ENCODE measurements at regions not wholly inside any gene's neighbourhood (a gene's known extent, or its start where the extent isn't known, plus 50 kb on each side); places are given as distances from the start of the nearest gene placed in this dataset.

DNA sequence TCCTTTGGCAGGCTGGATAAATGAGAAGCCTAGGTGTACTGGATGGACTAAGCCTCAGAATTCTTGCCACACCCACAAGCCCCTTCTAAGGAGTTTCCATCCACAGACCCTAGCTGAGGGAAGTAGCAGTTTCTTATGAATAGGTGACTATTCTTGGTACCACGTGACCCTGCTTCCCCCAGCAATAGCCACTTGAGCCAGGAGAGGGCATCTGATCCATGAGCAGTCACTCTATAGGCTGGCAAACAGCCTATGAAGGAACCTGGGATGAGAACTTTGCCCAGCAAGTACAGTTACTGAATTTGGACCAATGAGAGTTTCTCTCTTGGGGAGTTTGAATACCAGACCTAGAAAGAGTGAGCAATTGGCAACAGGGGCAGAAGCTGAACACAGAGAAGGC lies 84.0 kb downstream of the RTL9 start:
- ATAC-seq (ENCODE audit: poor library complexity) (no peak), DNase-seq (peak in 2 of 14 experiments; percentile 9 to 11)
- H3K27me3 ChIP-seq (ENCODE audit: control insufficient read depth in 1 of 2, insufficient read depth in 2 of 2, low read length in 2 of 2), result no peaks in the 10 kb centered on the region
- H3K4me3 ChIP-seq (ENCODE audit: low read length), result no peak overlapping the region
- POLR2A ChIA-PET, result no interaction called here
- no peaks in the 10 kb centered on the region for H3K36me3 ChIP-seq (ENCODE audit: insufficient read depth, low read length)
- no peaks in the 10 kb centered on the region for H3K9me3 ChIP-seq (ENCODE audit: control insufficient read depth in 1 of 2, insufficient read depth in 1 of 2, low read length in 2 of 2)
- TF ChIP-seq CTCF (IDR thresholded peaks at IDR 0.05), result no peak
- H3K4me1 Mint-ChIP-seq (ENCODE audit: low read depth), result no peaks in the 10 kb centered on the region
- intact Hi-C loops (cut with DNase I, micrococcal nuclease), result no loop called here
- no peak overlapping the region for H3K4me3 Mint-ChIP-seq
- H3K27ac ChIP-seq (ENCODE audit: low read depth in 1 of 2, low read length in 2 of 2), result no peak overlapping the region
- H3K4me1 ChIP-seq (ENCODE audit: insufficient read depth, low read length), result no peaks in the 10 kb centered on the region
- no peaks in the 10 kb centered on the region for H3K9me3 Mint-ChIP-seq
- peaks cover 4% of the 10 kb centered on the region for H3K27me3 Mint-ChIP-seq
- no peaks in the 10 kb centered on the region for H3K36me3 Mint-ChIP-seq (ENCODE audit: low read depth)
- CTCF ChIA-PET, result no interaction called here
- no peak overlapping the region for H3K27ac Mint-ChIP-seq

- CTCF ChIA-PET, result no interaction called here
- Histone ChIP-seq H3K4me1 (ENCODE audit: insufficient read depth, low read length) (no peaks in the 10 kb centered on the region), H3K27me3 (ENCODE audit: control insufficient read depth in 1 of 2, insufficient read depth in 2 of 2, low read length in 2 of 2) (no peaks in the 10 kb centered on the region), H3K4me3 (ENCODE audit: low read length) (no peak overlapping the region), H3K27ac (ENCODE audit: low read depth in 1 of 2, low read length in 2 of 2) (no peak overlapping the region), H3K9me3 (ENCODE audit: control insufficient read depth in 1 of 2, insufficient read depth in 1 of 2, low read length in 2 of 2) (no peaks in the 10 kb centered on the region), H3K36me3 (ENCODE audit: insufficient read depth, low read length) (no peaks in the 10 kb centered on the region)
- Mint-ChIP-seq H3K36me3 (ENCODE audit: low read depth) (no peaks in the 10 kb centered on the region), H3K4me1 (ENCODE audit: low read depth) (no peaks in the 10 kb centered on the region), H3K27ac (no peak overlapping the region), H3K4me3 (no peak overlapping the region), H3K27me3 (peaks cover 13% of the 10 kb centered on the region), H3K9me3 (no peaks in the 10 kb centered on the region)
- DNase-seq (no peak), ATAC-seq (ENCODE audit: poor library complexity) (no peak)
- intact Hi-C loops (cut with DNase I, micrococcal nuclease), result no loop called here
- POLR2A ChIA-PET, result no interaction called here
- TF ChIP-seq CTCF (IDR thresholded peaks at IDR 0.05), result no peak
These were observed 86.3 kb downstream of the RTL9 start for GRCh38 chrX:110444996-110445395.

DNA sequence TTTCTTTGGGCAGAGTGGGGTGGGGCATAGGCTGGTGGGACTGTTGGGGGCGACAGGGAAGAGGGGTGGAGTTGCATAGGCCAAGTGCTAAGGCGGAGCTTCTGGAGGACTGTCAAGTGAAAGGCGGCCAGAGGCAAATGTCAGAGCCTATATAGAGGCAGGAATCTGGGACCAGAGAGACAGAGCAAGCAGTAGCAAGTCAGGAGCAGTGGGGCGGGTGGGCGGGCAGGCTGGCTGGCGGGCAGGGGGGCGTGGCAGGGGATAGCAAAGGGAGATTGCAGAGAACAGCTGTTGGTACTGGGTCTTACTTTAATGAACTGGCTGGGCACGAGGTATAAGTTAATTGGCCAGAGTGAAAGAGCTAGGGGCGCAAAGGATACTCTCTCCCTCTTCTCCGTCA lies 89.8 kb downstream of the RTL9 start:
- H3K9me3 Mint-ChIP-seq, result no peaks in the 10 kb centered on the region
- peaks cover 9% of the 10 kb centered on the region for H3K27me3 Mint-ChIP-seq
- Histone ChIP-seq H3K9me3 (ENCODE audit: control insufficient read depth in 1 of 2, insufficient read depth in 1 of 2, low read length in 2 of 2) (no peaks in the 10 kb centered on the region), H3K27ac (ENCODE audit: low read depth in 1 of 2, low read length in 2 of 2) (no peak overlapping the region), H3K36me3 (ENCODE audit: insufficient read depth, low read length) (no peaks in the 10 kb centered on the region), H3K4me3 (ENCODE audit: low read length) (no peak overlapping the region), H3K4me1 (ENCODE audit: insufficient read depth, low read length) (no peaks in the 10 kb centered on the region), H3K27me3 (ENCODE audit: control insufficient read depth in 1 of 2, insufficient read depth in 2 of 2, low read length in 2 of 2) (no peaks in the 10 kb centered on the region)
- CTCF ChIA-PET, result no interaction called here
- POLR2A ChIA-PET, result no interaction called here
- intact Hi-C loops (cut with DNase I, micrococcal nuclease), result no loop called here
- no peak overlapping the region for H3K4me3 Mint-ChIP-seq
- no peak overlapping the region for H3K27ac Mint-ChIP-seq
- ATAC-seq (ENCODE audit: poor library complexity), result no peak
- no peaks in the 10 kb centered on the region for H3K4me1 Mint-ChIP-seq (ENCODE audit: low read depth)
- no peak for TF ChIP-seq CTCF (IDR thresholded peaks at IDR 0.05)
- DNase-seq, result no peak
- no peaks in the 10 kb centered on the region for H3K36me3 Mint-ChIP-seq (ENCODE audit: low read depth)

Measured in CD4-positive, alpha-beta T cell (primary cell).